BLaER1 treated with 17β-estradiol and CSF1 and Interleukin-3, amounts not matched to agents 10 nM and 100 nM (cell line): ENCODE measurements at regions not wholly inside any gene's neighbourhood (a gene's known extent, or its start where the extent isn't known, plus 50 kb on each side); places are given as distances from the start of the nearest gene placed in this dataset.
"Not testable (repeated sequence)": the region's sequence is repeated elsewhere in the genome, so short reads cannot be mapped to it uniquely, and the experiment has no call there.

Source experiments
- H3K27ac ChIP-seq, 11 experiments: shearing (Covaris generic); formaldehyde crosslinking; 2 replicates each; pipeline ENCODE4 v1.8.1; 2022
- H3K27me3 ChIP-seq, 11 experiments: shearing (Covaris generic); formaldehyde crosslinking; 2 replicates each; pipeline ENCODE4 v1.8.1; 2022
- H3K36me3 ChIP-seq, 11 experiments: shearing (Covaris generic); formaldehyde crosslinking; 2 replicates each; pipeline ENCODE4 v1.8.1; 2022
- H3K4me1 ChIP-seq, 10 experiments: shearing (Covaris generic); formaldehyde crosslinking; 2 replicates each; pipeline ENCODE4 v1.8.1; 2022
- H3K4me2 ChIP-seq, 11 experiments: shearing (Covaris generic); formaldehyde crosslinking; 2 replicates each; pipeline ENCODE4 v1.8.1; 2022
- H3K4me3 ChIP-seq, 10 experiments: shearing (Covaris generic); formaldehyde crosslinking; 2 replicates each; pipeline ENCODE4 v1.8.1; 2022
- H3K9ac ChIP-seq, 11 experiments: shearing (Covaris generic); formaldehyde crosslinking; 2 replicates each; pipeline ENCODE4 v1.8.1; 2022
- H3K9me3 ChIP-seq, 11 experiments: shearing (Covaris generic); formaldehyde crosslinking; replicated peaks in 1 of 11; 2 replicates each; pipeline ENCODE4 v1.8.1; 2022
- H4K20me1 ChIP-seq, 11 experiments: shearing (Covaris generic); formaldehyde crosslinking; 2 replicates each; pipeline ENCODE4 v1.8.1; 2022
- Cebpa-rat ChIP-seq, 11 experiments: shearing (Covaris generic); IDR thresholded peaks; 2 replicates each; pipeline ENCODE4 v1.8.1; 2022

DNA sequence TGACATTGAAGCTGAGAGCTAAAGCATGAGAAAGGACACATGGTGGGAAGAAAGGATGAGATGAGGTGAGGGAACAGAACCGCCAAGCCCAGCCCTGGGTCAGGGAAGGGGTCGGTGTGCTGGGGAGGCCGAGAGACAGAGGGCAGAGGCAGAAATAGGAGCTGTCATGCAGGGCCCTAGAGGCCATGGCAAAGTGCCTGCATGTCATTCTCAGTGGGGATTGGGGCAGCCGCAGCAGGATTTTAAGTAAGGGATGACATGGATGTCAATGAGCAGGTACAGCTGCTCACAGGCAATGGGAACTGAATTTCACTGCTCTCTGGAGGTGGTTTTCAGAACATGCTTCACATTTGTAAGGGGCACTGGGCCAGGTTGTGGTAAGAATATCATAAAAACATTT, 227.4 kb downstream of the RAB11FIP2 start:
- TF ChIP-seq Cebpa-rat (IDR thresholded peaks at IDR 0.05) = no peak
- H3K9me3 ChIP-seq = no peaks in the 10 kb centered on the region
- no peaks in the 10 kb centered on the region for H3K27me3 ChIP-seq
- no peak overlapping the region for H3K9ac ChIP-seq
- no peak overlapping the region for H3K4me3 ChIP-seq
- no peaks in the 10 kb centered on the region for H3K4me1 ChIP-seq
- H3K27ac ChIP-seq = no peak overlapping the region
- no peak overlapping the region for H3K4me2 ChIP-seq
- no peaks in the 10 kb centered on the region for H4K20me1 ChIP-seq
- H3K36me3 ChIP-seq = no peaks in the 10 kb centered on the region

DNA sequence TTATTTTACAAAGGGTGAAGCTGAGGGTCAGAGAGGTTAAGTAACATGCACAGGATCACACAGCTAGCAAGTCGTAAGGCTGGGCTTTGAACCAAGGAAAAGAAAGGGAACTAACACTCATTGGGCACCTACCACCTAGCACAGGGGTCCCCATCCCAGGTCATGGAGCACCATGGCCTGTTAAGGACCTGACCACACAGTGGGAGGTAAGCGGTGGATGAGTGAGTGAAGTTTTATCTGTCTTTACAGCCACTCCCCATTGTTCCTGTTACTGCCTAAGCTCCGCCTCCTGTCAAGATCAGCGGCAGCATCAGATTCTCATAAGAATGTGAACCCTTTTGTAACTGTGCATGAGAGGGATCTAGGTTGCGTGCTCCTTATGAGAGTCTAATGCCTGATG, 222.8 kb downstream of the RAB11FIP2 start:
- Histone ChIP-seq H3K27ac (no peak overlapping the region), H3K9ac (no peak overlapping the region), H4K20me1 (no peaks in the 10 kb centered on the region), H3K4me1 (no peaks in the 10 kb centered on the region), H3K36me3 (no peaks in the 10 kb centered on the region), H3K27me3 (peaks cover 0 to 8% (median 0%) of the 10 kb centered on the region in 11 experiments; a peak in 3 of 22 replicates), H3K4me3 (no peak overlapping the region), H3K4me2 (no peak overlapping the region), H3K9me3 (no peaks in the 10 kb centered on the region)
- no peak for TF ChIP-seq Cebpa-rat (IDR thresholded peaks at IDR 0.05)

DNA sequence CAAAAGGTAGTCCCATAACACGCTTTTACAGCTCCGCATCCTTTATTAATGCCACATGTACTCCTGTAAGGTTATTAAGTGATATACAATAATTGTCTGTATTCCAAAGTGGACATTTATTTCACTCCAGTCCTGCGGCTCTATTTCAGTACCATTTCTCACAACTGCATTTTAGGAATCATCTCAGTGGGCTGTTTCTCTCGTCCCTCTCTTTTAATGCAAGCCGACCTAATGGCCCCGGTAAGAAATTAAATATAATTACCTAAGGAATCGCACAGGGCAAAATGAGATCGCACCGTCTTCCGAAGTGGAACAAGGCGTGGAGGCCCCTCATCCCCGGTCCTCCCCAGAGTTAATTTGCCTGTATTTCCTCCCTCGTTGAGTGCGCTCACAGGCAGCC, 216.5 kb downstream of the RAB11FIP2 start:
- Histone ChIP-seq H3K9me3 (no peaks in the 10 kb centered on the region), H4K20me1 (no peaks in the 10 kb centered on the region), H3K9ac (0 out of 22 replicates have a peak overlapping the region, but pooled peaks of 1 of the 11 experiments have one; percentile 7), H3K4me3 (no peak overlapping the region), H3K4me1 (peaks cover 6 to 11% (median 10%) of the 10 kb centered on the region in 10 experiments; a peak in 14 of 20 replicates), H3K36me3 (no peaks in the 10 kb centered on the region), H3K27me3 (peaks cover 0 to 8% (median 0%) of the 10 kb centered on the region in 11 experiments; a peak in 3 of 22 replicates), H3K27ac (no peak overlapping the region), H3K4me2 (peak overlapping the region; percentile 36 to 73 (median 60); a peak in 21 of 22 replicates)
- TF ChIP-seq Cebpa-rat (IDR thresholded peaks at IDR 0.05) = no peak

DNA sequence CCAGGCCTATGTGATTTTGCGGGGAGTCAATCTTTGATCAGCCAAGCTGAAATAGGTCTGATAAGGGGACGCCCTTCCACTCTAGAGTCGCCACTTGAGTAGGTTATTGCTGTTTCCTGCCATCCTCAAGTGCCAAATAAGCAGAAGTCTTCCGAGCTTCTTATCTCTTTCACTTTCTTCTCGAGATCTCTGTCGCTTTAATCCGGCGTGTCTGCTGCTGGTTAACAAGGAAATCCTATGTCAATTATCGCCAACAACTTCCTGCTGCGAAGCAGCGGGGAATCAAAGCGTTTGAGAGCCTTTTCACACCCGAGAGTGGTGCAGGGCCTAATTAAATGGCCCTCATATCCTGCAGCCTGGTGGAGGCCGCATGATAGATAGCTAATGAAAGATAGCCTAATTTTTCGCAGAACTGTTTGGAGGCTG, 215.9 kb downstream of the RAB11FIP2 start:
- no peaks in the 10 kb centered on the region for H3K36me3 ChIP-seq
- H3K4me1 ChIP-seq = peaks cover 6 to 11% (median 10%) of the 10 kb centered on the region in 10 experiments; a peak in 14 of 20 replicates
- H3K9me3 ChIP-seq = no peaks in the 10 kb centered on the region
- peak overlapping the region; percentile 36 to 73 (median 60) for H3K4me2 ChIP-seq
- H4K20me1 ChIP-seq = no peaks in the 10 kb centered on the region
- peaks cover 0 to 8% (median 0%) of the 10 kb centered on the region in 11 experiments; a peak in 3 of 22 replicates for H3K27me3 ChIP-seq
- H3K4me3 ChIP-seq = peak overlapping the region in 1 of 10 experiments; percentile 33; a peak in 1 of 20 replicates
- no peak overlapping the region for H3K27ac ChIP-seq
- peak overlapping the region in 2 of 11 experiments; percentile 2 to 7; a peak in 3 of 22 replicates for H3K9ac ChIP-seq
- no peak for TF ChIP-seq Cebpa-rat (IDR thresholded peaks at IDR 0.05)

DNA sequence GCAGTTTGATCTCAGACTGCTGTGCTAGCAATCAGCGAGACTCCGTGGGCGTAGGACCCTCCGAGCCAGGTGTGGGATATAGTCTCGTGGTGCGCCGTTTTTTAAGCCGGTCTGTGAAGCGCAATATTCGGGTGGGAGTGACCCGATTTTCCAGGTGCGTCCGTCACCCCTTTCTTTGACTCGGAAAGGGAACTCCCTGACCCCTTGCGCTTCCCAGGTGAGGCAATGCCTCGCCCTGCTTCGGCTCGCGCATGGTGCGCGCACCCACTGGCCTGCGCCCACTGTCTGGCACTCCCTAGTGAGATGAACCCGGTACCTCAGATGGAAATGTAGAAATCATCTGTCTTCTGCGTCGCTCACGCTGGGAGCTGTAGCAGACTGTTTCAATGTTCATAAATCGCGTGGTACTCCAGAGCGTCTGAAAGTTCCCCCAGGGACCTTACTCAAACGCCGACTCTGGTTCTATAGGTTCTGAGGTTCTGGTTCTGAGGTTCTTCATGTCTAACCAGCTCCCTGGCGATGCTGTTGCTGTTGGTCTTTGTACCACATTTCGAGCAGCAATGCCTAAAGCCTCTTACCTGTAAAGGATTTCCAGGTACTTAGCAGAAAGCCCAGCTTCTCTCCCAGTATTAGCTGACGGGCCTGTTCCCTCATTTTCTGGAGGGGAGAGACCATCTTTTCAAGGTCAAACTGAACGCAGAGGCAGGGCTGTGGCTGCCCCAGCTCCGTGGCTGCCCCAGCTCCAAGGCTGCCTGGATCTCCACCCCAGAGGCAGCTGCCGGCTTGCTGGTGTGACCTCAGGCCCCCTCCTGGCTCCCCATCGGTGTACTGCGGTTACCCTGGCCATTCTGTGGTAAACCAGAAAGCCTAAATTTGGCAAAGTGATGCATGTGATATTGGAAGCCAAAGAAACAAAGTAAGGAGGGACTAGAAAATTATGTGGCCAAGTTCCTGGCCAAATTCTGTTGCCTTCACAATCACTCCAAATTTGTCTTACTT, 207.9 kb downstream of the RAB11FIP2 start:
- not testable (repeated sequence) for H3K36me3 ChIP-seq, H3K9me3 ChIP-seq, H3K9ac ChIP-seq, H4K20me1 ChIP-seq, H3K4me3 ChIP-seq, H3K27me3 ChIP-seq
- peaks cover 6 to 21% (median 19%) of the 10 kb centered on the region in 10 experiments; a peak in 19 of 20 replicates for H3K4me1 ChIP-seq
- H3K27ac ChIP-seq = peak overlapping the region in 1 of 11 experiments; percentile 19; a peak in 1 of 22 replicates
- peak overlapping the region; percentile 24 to 76 (median 67); a peak in 21 of 22 replicates for H3K4me2 ChIP-seq

DNA sequence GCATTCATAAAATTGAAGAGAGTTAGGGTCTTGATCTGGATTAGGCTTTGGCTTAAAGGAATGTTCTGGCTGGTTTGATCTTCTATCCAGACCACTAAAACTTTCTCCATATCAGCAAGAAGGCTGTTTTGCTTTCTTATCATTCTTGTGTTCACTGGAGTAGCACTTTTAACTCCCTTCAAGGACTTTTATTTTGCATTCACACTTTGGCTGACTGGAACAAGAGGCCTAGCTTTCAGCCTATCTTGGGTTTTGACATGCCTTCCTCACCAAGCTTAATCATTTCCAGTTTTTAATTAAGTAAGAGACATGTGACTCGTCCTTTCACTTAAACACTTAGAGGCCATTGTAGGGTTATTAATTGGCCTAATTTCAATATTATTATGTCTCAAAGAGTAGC, 190.3 kb downstream of the RAB11FIP2 start:
- H3K4me1 ChIP-seq, H3K9ac ChIP-seq, H3K27ac ChIP-seq, H3K4me3 ChIP-seq, H3K4me2 ChIP-seq, H4K20me1 ChIP-seq, H3K27me3 ChIP-seq, H3K36me3 ChIP-seq: not testable (repeated sequence)
- peaks cover 10 to 19% (median 15%) of the 10 kb centered on the region in 11 experiments for H3K9me3 ChIP-seq

DNA sequence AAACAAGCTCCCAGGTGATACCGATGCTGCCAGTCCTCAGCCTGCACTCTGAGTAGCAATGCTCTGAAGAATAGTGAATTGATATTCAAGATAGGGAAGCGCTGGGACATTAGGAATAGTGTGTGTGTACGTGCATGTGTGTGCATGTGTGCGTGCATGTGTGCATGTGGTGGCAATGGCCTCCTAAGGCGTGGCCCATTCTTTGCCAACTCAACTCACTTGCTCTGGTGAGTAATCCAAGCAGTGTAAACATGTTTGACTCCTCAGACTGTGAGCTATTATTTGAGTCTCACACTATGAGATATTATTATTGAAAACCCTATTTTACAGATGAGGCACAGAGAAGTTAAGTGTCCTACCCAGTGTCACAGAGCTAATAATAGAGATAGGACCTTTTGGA, 186.6 kb downstream of the RAB11FIP2 start:
- H3K27me3 ChIP-seq = no peaks in the 10 kb centered on the region

DNA sequence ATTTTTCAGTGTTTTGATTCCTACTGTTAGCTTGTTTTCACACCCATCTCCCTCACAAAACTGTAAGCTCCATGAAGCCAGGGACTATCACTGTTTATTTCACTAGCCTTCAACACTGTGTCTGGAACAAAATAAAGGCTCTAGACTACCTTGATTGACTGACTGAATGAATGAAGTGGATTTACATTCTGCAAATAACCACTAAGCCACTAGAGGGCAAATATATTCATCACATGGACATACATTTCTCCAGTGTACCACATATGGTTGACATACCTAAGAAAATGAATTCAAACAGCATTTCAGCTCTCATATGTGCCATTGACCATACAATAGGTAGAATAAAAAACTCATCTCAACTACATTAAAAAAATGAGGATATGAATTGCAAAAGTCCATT, 185.9 kb downstream of the RAB11FIP2 start:
- no peaks in the 10 kb centered on the region for H3K27me3 ChIP-seq
- no peaks in the 10 kb centered on the region for H4K20me1 ChIP-seq
- H3K4me2 ChIP-seq = no peak overlapping the region
- H3K4me1 ChIP-seq = no peaks in the 10 kb centered on the region
- H3K9ac ChIP-seq = no peak overlapping the region
- peaks cover 5 to 10% (median 8%) of the 10 kb centered on the region in 11 experiments for H3K9me3 ChIP-seq
- H3K27ac ChIP-seq = no peak overlapping the region
- TF ChIP-seq Cebpa-rat (IDR thresholded peaks at IDR 0.05) = no peak
- H3K36me3 ChIP-seq = no peaks in the 10 kb centered on the region
- H3K4me3 ChIP-seq = no peak overlapping the region

More for the DNA sequence above, 186.6 kb downstream of the RAB11FIP2 start:
- Histone ChIP-seq H3K27ac (no peak overlapping the region), H4K20me1 (no peaks in the 10 kb centered on the region), H3K4me1 (no peaks in the 10 kb centered on the region), H3K9ac (no peak overlapping the region), H3K36me3 (no peaks in the 10 kb centered on the region), H3K9me3 (peaks cover 10 to 16% (median 15%) of the 10 kb centered on the region in 11 experiments), H3K4me3 (no peak overlapping the region), H3K4me2 (no peak overlapping the region)
- TF ChIP-seq Cebpa-rat (IDR thresholded peaks at IDR 0.05) = no peak

DNA sequence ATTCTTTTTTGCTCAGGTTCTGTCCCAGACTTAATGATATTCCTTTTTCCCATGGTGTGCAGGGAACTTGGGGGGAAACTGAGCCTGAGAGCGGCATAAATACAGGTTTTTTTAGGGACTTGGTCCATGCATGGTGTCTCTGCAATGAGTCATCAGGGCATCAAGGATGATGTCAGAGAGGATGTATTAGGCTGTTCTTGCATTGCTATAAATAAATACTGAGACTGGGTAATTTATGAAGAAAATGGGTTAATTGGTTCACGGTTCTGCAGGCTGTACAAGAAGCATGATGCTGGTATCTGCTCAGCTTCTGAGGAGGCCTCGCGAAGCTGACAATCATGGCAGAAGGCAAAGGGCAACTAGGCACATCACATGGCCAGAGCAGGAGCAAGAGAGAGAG, 185.4 kb downstream of the RAB11FIP2 start:
- H3K27me3 ChIP-seq = no peaks in the 10 kb centered on the region
- no peaks in the 10 kb centered on the region for H3K36me3 ChIP-seq
- TF ChIP-seq Cebpa-rat (IDR thresholded peaks at IDR 0.05) = no peak
- H3K9me3 ChIP-seq = peaks cover under 1 to 5% (median 3%) of the 10 kb centered on the region in 11 experiments; a peak in 17 of 22 replicates
- H3K4me3 ChIP-seq = no peak overlapping the region
- no peaks in the 10 kb centered on the region for H4K20me1 ChIP-seq
- no peak overlapping the region for H3K4me2 ChIP-seq
- H3K4me1 ChIP-seq = no peaks in the 10 kb centered on the region
- H3K9ac ChIP-seq = no peak overlapping the region
- no peak overlapping the region for H3K27ac ChIP-seq
